Peyer's patch (tissue), 4 donors: ENCODE measurements at regions not wholly inside any gene's neighbourhood (a gene's known extent, or its start where the extent isn't known, plus 50 kb on each side); places are given as distances from the start of the nearest gene placed in this dataset.

Source experiments
- POLR2A ChIP-seq, 2 donors: fragments of 450-650 bp; IDR thresholded peaks; one replicate each; pipeline ENCODE4 v1.5.1; 2017; ENCODE audit warnings: antibody characterized with exemption in 2 of 2, mild to moderate bottlenecking in 2 of 2, moderate library complexity in 2 of 2
- TF ChIP-seq, protein P1 (sequence below), 6 experiments: fragments of 450-650 bp in 4 of 6; fragments of 200-600 bp in 2 of 6; sonication (generic) in 1 of 6; IDR thresholded peaks; one replicate each; pipeline ENCODE4 v1.5.1; 2017 to 2019; ENCODE audit warnings: antibody characterized with exemption in 6 of 6, mild to moderate bottlenecking in 3 of 6, moderate library complexity in 1 of 6

DNA sequence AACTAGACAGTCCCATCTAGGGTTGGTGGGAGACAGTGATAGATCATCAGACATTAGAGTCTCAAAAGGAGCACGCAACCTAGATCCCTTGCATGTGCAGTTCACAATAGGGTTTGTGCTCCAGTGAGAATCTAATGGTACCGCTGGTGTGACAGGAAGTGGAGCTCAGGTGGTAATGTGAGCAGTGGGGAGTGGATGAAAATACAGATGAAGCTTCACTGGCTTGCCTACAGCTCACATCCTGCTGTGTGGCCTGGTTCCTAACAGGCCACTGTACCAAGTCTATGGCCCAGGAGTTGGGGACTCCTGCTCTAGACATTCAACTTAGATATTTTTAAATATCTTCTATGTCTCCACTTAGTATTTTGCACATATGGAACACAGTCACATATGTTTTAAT, 231.1 kb upstream of the NRIP1 start:
- TF ChIP-seq, protein P1, sequence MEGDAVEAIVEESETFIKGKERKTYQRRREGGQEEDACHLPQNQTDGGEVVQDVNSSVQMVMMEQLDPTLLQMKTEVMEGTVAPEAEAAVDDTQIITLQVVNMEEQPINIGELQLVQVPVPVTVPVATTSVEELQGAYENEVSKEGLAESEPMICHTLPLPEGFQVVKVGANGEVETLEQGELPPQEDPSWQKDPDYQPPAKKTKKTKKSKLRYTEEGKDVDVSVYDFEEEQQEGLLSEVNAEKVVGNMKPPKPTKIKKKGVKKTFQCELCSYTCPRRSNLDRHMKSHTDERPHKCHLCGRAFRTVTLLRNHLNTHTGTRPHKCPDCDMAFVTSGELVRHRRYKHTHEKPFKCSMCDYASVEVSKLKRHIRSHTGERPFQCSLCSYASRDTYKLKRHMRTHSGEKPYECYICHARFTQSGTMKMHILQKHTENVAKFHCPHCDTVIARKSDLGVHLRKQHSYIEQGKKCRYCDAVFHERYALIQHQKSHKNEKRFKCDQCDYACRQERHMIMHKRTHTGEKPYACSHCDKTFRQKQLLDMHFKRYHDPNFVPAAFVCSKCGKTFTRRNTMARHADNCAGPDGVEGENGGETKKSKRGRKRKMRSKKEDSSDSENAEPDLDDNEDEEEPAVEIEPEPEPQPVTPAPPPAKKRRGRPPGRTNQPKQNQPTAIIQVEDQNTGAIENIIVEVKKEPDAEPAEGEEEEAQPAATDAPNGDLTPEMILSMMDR (IDR thresholded peaks at IDR 0.05) = no peak
- TF ChIP-seq POLR2A (IDR thresholded peaks at IDR 0.05) = no peak
